GM18502 (cell line): ENCODE measurements at regions not wholly inside any gene's neighbourhood (a gene's known extent, or its start where the extent isn't known, plus 50 kb on each side); places are given as distances from the start of the nearest gene placed in this dataset.

Experiments
- ATAC-seq: cut with Tn5 transposase; IDR thresholded peaks from one replicate; pipeline ENCODE4 v1.9.1; 2021; ENCODE audit warnings: mild to moderate bottlenecking; ENCODE audit not compliant: unreplicated experiment, poor library complexity

GRCh38 chr11:131109790-131110189 is 193.5 kb upstream of the SNX19 start:
- ATAC-seq: no peak

DNA sequence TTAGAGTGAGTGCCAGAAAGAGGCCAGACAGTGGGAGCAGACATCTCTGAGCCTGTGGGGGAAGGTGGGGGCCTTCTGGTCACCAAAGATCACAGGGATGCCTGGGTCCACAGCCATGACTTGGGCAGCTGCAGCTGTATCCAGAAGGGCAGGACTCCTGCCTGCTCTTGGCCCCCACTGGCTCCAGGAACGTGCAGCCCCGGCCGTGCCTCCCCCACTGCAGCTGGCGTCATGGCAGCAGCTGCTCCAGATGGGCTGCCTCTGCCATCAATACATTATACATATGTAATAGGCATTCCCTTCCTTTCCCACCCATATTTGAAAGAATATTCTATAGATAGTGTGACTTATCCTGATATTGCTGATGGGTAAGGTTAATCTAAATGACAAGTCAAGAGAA is 195.5 kb upstream of the SNX19 start:
- no peak for ATAC-seq

- no peak for ATAC-seq
Measured at GRCh38 chr11:131118247-131118646, 202.0 kb upstream of the SNX19 start.

GRCh38 chr11:131121426-131122333 is 205.4 kb upstream of the SNX19 start:
- no peak for ATAC-seq

- no peak for ATAC-seq
Measured at GRCh38 chr11:131122448-131122847, 206.2 kb upstream of the SNX19 start.

DNA sequence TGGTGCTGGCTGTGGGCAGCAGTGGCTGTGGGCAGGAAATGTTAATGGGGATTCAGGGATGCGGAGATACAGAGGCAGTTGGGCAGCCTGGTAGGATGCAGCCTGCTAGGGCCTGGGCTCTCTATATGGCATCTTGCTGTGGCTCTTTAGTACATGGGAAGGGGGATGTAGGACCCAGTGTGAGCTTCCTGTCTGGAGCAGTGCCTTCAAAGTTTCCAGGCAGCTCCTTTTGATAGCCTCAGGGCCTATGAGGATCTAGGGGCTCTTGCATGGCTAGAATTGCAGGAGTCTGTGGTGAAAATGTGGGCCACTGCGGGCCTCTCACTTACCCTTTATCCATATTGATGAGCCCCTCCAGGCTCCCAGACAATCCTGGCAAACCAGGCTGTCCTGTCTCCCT is 213.2 kb upstream of the SNX19 start:
- no peak for ATAC-seq

DNA sequence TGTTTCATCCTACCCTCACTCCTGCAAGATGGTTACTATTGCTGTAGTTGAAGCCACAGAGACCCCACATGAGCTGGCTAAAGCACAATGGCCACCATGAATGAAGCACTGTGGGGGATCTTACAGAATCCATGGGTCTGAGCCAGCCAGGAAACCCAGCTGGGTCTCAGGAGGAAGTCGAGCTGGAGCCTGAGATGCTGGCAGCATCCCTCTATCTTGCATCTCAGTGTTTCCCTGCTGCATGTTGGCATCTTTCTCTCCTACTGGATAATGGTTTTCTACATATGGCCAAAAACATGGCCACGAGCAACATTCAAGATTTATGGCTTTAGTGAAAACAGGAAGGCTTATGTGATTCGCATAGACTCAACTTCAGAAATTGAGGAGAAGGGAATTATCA is 219.3 kb upstream of the SNX19 start:
- no peak for ATAC-seq

- no peak for ATAC-seq
Measured at GRCh38 chr11:131136486-131136885, 220.2 kb upstream of the SNX19 start.

GRCh38 chr11:131137046-131137445 is 220.8 kb upstream of the SNX19 start:
- ATAC-seq: no peak

GRCh38 chr11:131138731-131139130 is 222.5 kb upstream of the SNX19 start:
- no peak for ATAC-seq

- no peak for ATAC-seq
Measured at GRCh38 chr11:131145791-131146190, 224.6 kb upstream of the NTM start.

- no peak for ATAC-seq
Measured at GRCh38 chr11:131146827-131147490, 223.5 kb upstream of the NTM start.

DNA sequence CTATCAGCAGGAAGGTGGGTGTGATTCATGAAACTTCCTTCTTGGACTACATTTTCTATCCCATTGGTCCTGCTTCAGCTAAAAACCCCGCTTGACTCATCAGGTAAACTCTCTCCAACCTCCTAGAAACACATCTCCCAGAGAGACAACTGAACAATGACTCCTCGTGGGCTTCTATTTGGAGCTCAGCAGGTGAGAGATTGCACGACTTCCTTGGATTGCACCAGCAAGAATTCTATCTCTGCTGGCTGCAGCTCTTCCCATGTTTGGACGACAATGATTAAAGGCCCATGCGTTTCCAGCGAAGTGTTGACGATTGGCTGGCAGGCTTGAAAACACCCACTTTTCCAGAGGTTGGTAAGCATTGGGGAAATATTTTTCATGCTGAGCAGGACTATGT is 216.1 kb upstream of the NTM start:
- no peak for ATAC-seq

DNA sequence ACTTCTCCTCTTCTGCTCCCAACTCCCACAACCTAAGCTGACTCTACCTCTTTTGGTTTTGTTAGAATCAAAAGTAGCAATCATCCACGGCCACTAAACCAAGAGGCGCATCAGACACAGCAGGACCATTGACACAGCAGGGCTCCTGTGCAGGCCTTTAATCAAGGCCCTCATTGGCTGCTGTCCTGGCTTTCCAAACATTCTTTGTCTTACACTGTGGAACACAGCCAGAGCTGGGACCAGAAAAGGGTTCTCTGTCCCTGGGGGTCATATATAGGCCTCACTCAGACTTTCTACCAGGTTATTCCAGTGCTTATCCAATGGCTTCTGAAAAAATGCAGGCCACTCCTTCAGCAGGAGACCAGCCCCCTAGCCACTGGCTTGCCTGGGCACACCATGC is 212.7 kb upstream of the NTM start:
- no peak for ATAC-seq

DNA sequence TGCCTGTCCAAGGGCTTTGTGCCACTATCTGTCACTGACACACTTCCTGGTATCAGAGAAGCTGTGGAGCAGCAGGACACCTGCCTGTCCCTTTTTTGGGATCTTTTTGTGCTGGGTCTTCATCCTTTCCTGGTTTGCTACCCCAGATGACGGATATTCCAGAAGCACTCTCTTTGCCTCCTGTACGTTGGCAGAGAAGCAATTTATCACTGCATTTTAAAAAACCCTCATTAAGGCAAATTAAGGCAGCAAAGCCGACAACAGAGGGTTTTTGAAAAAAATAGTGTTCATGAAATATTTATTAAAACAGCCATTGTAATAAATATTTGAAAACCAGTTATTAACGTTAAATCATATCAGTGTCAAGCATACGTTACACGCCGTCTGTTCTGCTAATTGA is 209.6 kb upstream of the NTM start:
- ATAC-seq: no peak

- no peak for ATAC-seq
Measured at GRCh38 chr11:131163613-131164012, 206.8 kb upstream of the NTM start.

DNA sequence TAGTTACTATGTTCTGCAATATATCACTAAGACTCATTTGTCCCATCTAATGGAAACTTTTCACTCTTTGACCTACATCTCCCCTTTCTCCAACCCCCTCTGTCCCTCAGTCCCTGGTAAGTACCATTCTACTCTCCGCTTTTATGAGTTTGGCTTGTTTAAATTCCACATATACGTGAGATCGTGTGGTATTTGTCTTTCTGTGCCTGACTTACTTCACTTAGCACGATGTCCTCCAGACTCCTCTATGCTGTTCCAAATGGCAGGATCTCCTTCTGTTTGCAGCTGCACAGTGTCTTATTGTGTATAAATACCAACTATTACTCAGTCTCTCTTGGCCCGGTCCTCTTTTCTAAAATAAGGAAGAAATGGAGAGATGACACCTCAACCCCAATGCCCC is 205.4 kb upstream of the NTM start:
- ATAC-seq: no peak

GRCh38 chr11:131168839-131169713 is 201.3 kb upstream of the NTM start:
- ATAC-seq: no peak

DNA sequence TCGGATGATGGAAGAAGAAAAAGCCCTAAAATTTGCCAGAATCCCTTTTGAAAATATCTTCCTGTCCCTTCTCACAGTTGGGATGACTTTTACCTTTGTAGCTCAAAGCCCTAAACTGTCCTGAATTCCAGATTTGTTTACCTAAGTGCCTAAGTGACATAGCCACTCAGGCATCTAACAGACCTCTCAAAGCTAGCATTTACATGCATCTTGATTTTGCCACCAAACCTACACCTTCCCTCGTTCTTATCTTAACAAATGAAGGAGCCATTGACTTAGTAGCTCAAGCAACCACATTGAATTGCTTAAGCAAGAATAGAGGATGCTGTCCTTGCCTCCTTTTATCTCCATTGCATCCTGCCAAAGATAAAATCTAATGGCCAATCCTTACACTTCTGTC is 198.4 kb upstream of the NTM start:
- ATAC-seq: no peak

GRCh38 chr11:131178020-131178419 is 192.4 kb upstream of the NTM start:
- no peak for ATAC-seq

DNA sequence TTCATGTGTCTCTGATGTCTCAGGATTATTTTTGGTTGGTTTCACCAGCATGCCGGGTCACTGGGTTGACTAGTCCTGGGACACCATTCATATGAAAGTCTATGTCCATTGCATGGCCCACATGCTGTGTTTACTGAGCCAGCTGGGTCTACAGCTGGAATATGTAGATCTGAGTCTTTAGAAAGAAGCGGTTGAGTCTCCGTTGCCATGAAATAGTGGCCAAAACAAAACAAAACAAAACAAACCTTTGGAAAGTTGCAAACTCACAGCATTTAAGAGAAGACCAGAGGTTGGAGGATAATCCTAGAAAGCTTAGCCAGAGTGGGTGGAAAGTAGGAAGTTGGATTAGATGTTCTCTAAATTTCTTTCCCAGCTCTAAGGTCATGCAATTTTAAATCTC is 191.8 kb upstream of the NTM start:
- no peak for ATAC-seq
